RPMI7951 (cell line): ENCODE measurements at regions not wholly inside any gene's neighbourhood (a gene's known extent, or its start where the extent isn't known, plus 50 kb on each side); places are given as distances from the start of the nearest gene placed in this dataset.
"Not testable (repeated sequence)": the region's sequence is repeated elsewhere in the genome, so short reads cannot be mapped to it uniquely, and the experiment has no call there.

Experiments used
- DNase-seq: peaks from one replicate; pipeline ENCODE4 v3.0.0-alpha.2; 2012; ENCODE audit warnings: low read depth

DNA sequence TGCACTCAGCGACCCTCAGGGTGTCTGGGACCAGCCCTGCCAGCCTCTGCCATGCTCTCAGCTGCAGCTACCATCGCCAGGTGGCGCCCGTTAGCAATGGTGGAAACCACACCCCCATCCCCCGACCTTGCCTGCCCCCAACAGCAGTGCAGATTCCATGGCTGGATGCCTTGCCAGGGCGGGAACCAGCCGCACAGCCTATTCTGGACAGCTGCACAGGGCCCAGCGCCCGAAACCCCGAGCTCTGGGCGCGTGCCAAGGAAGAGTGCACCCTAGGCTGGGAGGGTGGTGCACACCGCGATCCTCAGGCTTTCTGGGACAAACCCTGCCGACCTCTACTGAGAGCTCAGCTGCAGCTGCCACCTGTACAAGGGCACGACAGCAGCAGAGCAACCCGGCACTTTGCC is 88.1 kb downstream of the POTEG start:
- DNase-seq = peak; percentile 40

DNA sequence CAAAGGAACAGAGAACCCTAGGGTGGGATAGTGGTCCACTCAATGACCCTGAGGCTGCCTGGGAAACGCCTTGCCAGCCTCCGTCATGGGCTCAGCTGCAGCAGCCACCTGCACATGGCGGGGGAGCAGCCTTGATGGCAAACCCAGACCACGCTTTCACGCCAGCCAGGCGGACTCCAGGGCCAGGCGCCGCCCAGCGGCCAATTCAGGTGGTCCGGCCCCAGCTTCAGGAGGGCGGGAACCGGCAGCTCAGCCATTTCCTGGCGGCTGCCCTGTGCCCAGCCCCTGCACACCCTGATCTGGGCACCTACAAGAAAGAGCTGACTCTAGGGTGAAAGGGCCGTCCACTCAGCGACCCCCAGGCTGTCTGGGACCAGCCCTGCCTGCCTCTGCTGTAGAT is 87.5 kb downstream of the POTEG start:
- DNase-seq = not testable (repeated sequence)

DNA sequence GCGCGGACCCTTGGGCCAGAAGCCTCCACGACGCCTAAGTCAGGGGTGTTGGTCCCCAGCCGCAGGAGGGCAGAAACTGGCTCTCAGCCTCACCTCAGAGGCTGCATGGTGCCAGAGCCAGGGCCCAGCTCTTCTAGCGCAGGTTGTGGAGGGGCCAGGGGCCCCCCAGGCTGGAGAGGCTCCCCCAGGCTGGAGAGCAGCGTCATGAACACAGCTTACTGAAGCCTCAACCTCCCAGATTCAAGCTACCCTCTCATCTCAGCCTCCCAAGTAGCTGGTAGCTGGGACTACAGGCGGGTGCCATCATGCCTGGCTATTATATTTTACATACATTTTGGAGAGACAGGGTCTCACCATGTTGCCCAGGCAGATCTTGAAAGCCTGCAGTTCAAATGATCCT is 87.0 kb downstream of the POTEG start:
- not testable (repeated sequence) for DNase-seq
